GM23248 (cell line): ENCODE measurements at regions not wholly inside any gene's neighbourhood (a gene's known extent, or its start where the extent isn't known, plus 50 kb on each side); places are given as distances from the start of the nearest gene placed in this dataset.

Experiments
- EZH2 ChIP-seq: fragments of 200-600 bp; sonication (generic); IDR thresholded peaks from 2 replicates; pipeline ENCODE4 v1.6.1; 2018; ENCODE audit warnings: antibody characterized with exemption, mild to moderate bottlenecking; ENCODE audit not compliant: insufficient read depth, poor library complexity, severe bottlenecking
- EZH2phosphoT487 ChIP-seq: fragments of 200-600 bp; sonication (generic); IDR thresholded peaks from 2 replicates; pipeline ENCODE4 v1.6.1; 2018; ENCODE audit warnings: antibody characterized with exemption, moderate library complexity, mild to moderate bottlenecking, low read depth; ENCODE audit not compliant: insufficient read depth

DNA sequence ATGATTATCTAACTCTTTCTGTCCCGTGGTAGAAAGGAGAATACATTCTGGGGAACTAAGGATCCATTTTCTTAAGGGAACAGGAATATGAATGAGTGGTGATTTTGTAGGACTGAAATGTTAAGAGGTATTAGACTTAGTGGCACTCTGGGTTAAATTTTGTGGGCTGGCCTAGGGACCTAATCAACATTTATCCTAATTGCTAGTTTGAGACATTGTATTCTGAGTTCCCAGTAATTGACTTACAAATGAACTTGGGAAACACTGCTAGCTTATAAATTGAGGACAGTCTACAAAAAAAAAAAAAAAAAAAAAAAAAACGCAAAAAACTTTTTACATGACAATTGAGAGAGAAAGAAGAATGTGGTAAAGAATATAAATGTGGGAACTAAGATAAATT lies 136.6 kb upstream of the ZP4 start:
- TF ChIP-seq EZH2phosphoT487 (no peak), EZH2 (no peak)
